ENCODE measurements at regions not wholly inside any gene's neighbourhood (a gene's known extent, or its start where the extent isn't known, plus 50 kb on each side); places are given as distances from the start of the nearest gene placed in this dataset.

DNA sequence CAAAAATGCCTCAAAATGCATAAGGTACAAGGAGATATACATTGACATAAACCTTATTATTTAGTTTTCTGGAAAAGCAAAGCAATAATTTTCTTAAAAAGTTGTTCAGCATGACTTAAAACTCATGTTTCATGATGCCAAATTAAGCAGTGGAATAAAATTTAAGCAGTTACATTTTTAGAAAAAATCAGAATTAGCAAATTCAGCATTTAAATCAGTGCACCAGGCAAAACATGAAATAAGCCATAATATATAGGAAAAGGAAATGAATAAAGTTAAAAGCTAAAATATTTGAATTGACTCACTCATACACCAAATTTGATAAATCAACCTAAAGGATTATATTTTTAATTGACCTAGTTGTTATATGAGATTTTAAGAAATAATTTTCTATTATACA, 795.1 kb upstream of the CDH6 start:
- no peak overlapping the region for H3K56ac ChIP-seq (replicated peaks; ENCODE audit: insufficient read length, low read depth, low read length)
- H2AFZ ChIP-seq (ENCODE audit: low read length) = no peak overlapping the region
- no peak overlapping the region for H2BK15ac ChIP-seq (ENCODE audit: low read length)
- no peak overlapping the region for H3K4ac ChIP-seq (replicated peaks; ENCODE audit: insufficient read length, low read depth, low read length)
- no peak overlapping the region for H3K4me2 ChIP-seq (ENCODE audit: insufficient read depth in 1 of 2, low read depth in 2 of 2, low read length in 2 of 2)
- no peaks in the 10 kb centered on the region for H3K23me2 ChIP-seq (ENCODE audit: low read depth, low read length)
- no peak overlapping the region for H3K14ac ChIP-seq (ENCODE audit: insufficient read length)
- H3K36me3 ChIP-seq (ENCODE audit: control insufficient read depth in 2 of 4, insufficient read depth in 4 of 4, low read length in 3 of 4) = no peaks in the 10 kb centered on the region
- DNase-seq (ENCODE audit: low read depth in 1 of 2, low spot score in 2 of 2) (no peak), FAIRE-seq (no peak)
- no peak overlapping the region for H4K5ac ChIP-seq (ENCODE audit: insufficient read length, low read depth, low read length)
- no peaks in the 10 kb centered on the region for H3K9me3 ChIP-seq (ENCODE audit: insufficient read depth in 2 of 2, low read depth in 1 of 2, low read length in 1 of 2)
- no peak overlapping the region for H4K8ac ChIP-seq (ENCODE audit: extremely low read depth, insufficient read depth, low read length)
- H2BK12ac ChIP-seq (ENCODE audit: low read depth, low read length) = no peak overlapping the region
- ChIA-PET POLR2A (ENCODE audit: partially characterized antibody) (no interaction called here), CTCF (ENCODE audit: partially characterized antibody) (no interaction called here)
- no peak overlapping the region for H3K9ac ChIP-seq (replicated peaks in 1 of 4; ENCODE audit: extremely low read depth in 1 of 4, low read depth in 3 of 4, low read length in 3 of 4)
- no peaks in the 10 kb centered on the region for H3K79me1 ChIP-seq (ENCODE audit: low read depth, low read length)
- no peaks in the 10 kb centered on the region for H3K79me2 ChIP-seq (ENCODE audit: control insufficient read depth in 1 of 2, insufficient read depth in 2 of 2, low read length in 2 of 2)
- H2BK120ac ChIP-seq (replicated peaks; ENCODE audit: low read depth, low read length) = no peak overlapping the region
- no peak overlapping the region for H3K27ac ChIP-seq (ENCODE audit: low read depth, low read length)
- H2BK5ac ChIP-seq (ENCODE audit: low read depth, low read length) = no peak overlapping the region
- H3K18ac ChIP-seq (ENCODE audit: extremely low read depth, low read length) = no peak overlapping the region
- no peak overlapping the region for H2AK5ac ChIP-seq (ENCODE audit: low read depth, low read length)
- no peak overlapping the region for H3K4me3 ChIP-seq (ENCODE audit: extremely low read depth in 1 of 4, insufficient read depth in 2 of 4, low read depth in 3 of 4, low read length in 4 of 4)
- H4K91ac ChIP-seq (replicated peaks; ENCODE audit: insufficient read length, low read length) = no peak overlapping the region
- H3K4me1 ChIP-seq (replicated peaks in 1 of 4; ENCODE audit: control insufficient read depth in 3 of 4, insufficient read depth in 4 of 4, low read length in 3 of 4) = no peaks in the 10 kb centered on the region
- no peak overlapping the region for H2BK20ac ChIP-seq (ENCODE audit: low read length)
- H3K23ac ChIP-seq (ENCODE audit: insufficient read length) = no peak overlapping the region
- peaks cover 0 to 1% (median 0%) of the 10 kb centered on the region in 4 experiments; a peak in 1 of 7 replicates for H3K27me3 ChIP-seq (replicated peaks in 1 of 4; ENCODE audit: control insufficient read depth in 3 of 4, extremely low read depth in 1 of 4, insufficient read depth in 3 of 4, low read length in 3 of 4)
- TF ChIP-seq POLR2AphosphoS5 (IDR thresholded peaks at IDR 0.05; ENCODE audit: low read depth, low read length) (no peak), KDM5A (IDR thresholded peaks at IDR 0.05; ENCODE audit: low read length) (no peak), GABPA (IDR thresholded peaks at IDR 0.05; ENCODE audit: borderline replicate concordance, insufficient read depth, low read length) (no peak), NANOG (IDR thresholded peaks at IDR 0.05; ENCODE audit: insufficient read depth, low read depth, low read length, poor library complexity, severe bottlenecking) (no peak), RXRA (IDR thresholded peaks at IDR 0.05; ENCODE audit: insufficient read depth, low read depth, low read length) (no peak), SAP30 (IDR thresholded peaks at IDR 0.05; ENCODE audit: insufficient read depth, insufficient replicate concordance, low read length) (no peak), FOSL1 (IDR thresholded peaks at IDR 0.05; ENCODE audit: insufficient read depth, low read depth, low read length) (no peak), SUZ12 (IDR thresholded peaks at IDR 0.05; ENCODE audit: low read length) (no peak), JUN (IDR thresholded peaks at IDR 0.05; ENCODE audit: low read depth, low read length) (no peak), SP2 (IDR thresholded peaks at IDR 0.05; ENCODE audit: low read length) (no peak)
- TF ChIP-seq, protein P1, sequence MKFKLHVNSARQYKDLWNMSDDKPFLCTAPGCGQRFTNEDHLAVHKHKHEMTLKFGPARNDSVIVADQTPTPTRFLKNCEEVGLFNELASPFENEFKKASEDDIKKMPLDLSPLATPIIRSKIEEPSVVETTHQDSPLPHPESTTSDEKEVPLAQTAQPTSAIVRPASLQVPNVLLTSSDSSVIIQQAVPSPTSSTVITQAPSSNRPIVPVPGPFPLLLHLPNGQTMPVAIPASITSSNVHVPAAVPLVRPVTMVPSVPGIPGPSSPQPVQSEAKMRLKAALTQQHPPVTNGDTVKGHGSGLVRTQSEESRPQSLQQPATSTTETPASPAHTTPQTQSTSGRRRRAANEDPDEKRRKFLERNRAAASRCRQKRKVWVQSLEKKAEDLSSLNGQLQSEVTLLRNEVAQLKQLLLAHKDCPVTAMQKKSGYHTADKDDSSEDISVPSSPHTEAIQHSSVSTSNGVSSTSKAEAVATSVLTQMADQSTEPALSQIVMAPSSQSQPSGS (IDR thresholded peaks at IDR 0.05; ENCODE audit: low read length) = no peak
- no peaks in the 10 kb centered on the region for H4K20me1 ChIP-seq (replicated peaks in 1 of 2; ENCODE audit: control insufficient read depth in 1 of 2, insufficient read depth in 2 of 2, low read length in 2 of 2)

Measured in H1 (cell line).